HUDEP-2 (cell line): ENCODE measurements at regions not wholly inside any gene's neighbourhood (a gene's known extent, or its start where the extent isn't known, plus 50 kb on each side); places are given as distances from the start of the nearest gene placed in this dataset.

Experiments used
- DNase-seq, 76 experiments: peaks; one replicate each; lab custom pipeline; 2025; ENCODE audit not compliant: unreplicated experiment in 76 of 76; lab: John Stamatoyannopoulos, UW

GRCh38 chr9:8262625-8263622, 463.3 kb upstream of the DMAC1 start:
- no peak for DNase-seq

GRCh38 chr9:8261737-8262136, 462.2 kb upstream of the DMAC1 start:
- no peak for DNase-seq

DNA sequence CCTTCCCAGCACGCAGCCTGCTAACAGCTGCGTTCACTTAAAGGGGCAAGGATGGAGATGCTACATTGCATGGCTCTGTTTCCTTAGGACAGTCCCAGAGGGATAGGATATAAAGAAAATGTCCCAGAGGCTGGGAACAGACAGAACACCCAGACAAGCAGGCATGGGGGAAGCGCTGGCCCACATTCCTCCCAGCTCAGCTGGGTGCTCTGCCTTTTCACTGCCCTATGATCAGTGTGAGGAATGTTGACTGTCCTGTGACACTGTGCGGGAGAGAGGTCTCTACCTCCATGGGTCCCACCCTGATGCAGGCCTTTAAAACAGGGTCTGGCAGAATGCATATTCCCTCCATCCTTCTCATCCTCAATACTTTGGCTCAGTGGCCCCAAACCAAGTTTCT, 459.4 kb upstream of the DMAC1 start:
- DNase-seq, result no peak

- no peak for DNase-seq
Measured at GRCh38 chr9:8256880-8257279, 457.3 kb upstream of the DMAC1 start.

DNA sequence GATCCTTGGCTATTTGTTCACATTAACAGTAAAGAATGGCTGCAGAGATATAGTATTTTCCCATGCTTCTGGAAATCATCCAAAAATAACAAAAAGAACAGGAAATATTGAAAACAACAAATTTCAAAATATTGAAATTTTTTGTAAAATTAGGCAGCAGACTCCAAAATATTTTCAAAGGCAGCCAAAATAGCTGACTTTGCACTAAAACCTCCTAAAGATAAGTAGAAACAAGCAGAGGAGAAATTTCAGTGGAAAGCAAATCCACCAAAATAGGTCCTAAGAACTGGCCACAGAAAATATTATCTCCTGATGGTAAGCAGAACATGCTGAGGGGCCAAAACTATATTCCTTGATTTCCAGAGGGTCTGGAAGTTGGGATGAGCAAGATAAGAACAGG, 456.3 kb upstream of the DMAC1 start:
- no peak for DNase-seq

DNA sequence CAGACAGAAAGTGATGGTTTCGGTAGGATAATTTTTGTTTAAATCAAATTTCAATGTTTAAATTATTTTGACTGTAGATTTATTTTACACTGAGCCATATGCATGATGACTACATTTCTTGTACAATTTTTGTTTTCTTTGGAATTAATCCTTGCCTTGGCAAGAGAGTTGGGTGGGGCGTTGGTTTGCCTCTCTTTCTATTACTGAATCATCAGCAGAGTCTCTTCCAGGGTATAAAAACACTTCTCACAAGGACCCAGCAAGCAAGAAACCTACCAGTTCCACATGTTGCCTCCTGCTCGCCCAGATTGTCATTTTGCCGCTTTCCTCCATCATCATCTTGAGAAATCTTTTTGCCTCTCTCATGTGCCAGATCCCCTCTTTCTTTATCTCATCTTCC, 455.0 kb upstream of the DMAC1 start:
- DNase-seq, result no peak

DNA sequence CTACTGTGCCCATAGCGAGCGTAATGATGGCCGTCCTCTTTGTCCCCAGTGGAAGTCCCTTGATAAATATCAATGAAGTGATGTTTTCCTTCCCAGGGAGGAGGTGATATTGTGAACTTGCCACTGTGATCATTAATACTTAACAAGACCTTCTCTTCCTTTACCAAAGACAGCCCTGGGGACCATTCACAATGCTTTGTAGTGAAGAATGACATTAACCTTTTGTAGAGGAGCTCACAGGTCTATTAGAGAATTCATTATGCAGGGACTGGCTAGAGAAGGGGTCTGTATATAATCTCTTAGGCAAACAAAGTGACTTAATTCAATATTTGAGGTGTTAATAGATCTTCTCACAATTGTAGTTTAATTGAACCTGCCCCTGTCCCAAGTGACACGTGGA, 452.9 kb upstream of the DMAC1 start:
- DNase-seq, result no peak

DNA sequence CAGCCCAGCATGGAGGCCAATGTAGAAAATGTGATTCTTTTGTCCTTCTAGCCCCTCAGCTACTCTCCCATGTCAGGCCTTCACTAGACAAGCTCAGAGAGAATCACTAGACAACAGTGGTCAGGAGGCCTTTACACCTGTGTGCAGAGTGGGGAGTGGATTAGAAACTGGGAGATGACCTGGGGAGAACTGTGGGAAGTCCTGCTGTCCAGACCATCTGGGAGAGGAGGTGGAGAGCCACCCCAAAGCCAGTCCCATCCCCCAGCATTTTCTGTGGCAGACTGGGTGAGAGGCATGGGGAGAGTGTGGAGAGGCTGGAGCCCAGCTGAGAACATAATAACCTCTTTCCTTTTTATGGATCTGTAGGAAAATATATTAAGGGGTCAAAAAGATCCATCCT, 452.0 kb upstream of the DMAC1 start:
- no peak for DNase-seq

DNA sequence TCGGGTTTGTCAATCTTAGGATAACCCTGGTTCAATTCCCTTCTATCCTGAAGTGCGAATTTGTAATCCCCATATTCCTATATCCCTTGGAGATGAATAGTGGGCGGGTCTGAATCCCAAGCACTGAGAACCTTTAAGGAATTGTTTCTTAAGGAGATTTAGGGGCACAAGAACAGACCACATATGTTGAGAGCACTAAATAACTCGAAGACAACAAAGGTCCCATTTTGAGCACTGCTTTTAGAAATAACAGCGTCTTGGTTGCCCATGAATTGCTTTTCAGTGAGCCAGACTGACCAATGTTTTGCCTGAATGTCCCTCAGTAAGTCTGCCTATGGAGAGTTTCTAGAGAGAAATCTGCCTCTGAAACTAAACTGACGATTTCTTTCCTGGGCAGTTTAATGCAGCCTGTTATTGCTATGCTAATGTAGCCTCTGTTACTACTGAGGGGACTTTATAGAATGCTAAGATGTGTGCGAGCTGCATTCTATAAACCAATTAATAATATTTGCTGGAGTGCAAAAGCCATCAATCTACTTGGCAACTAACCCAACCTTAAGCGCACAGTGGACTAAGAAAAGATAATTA, 445.0 kb upstream of the DMAC1 start:
- DNase-seq, result no peak

DNA sequence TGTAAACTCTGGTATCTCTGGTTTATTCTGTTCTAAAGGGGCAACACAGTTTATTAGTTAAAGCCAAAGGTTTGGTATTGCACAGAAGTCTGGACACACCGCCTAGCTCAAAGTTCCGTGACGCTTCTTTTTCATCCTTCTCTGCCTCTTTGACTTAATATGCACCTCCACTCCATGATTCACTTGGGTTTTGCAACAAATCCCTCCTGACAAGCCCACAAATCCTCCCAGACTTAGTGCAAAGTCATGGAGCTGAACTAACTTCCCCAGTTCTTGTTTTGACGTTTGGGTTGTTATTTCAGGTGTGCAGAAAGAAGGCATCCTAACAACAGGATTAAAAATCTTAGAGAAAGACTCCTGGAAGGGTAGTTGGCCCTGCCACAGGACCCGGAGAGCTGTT, 441.6 kb upstream of the DMAC1 start:
- DNase-seq, result no peak

- DNase-seq, result no peak
Measured at GRCh38 chr9:8237096-8237495, 437.5 kb upstream of the DMAC1 start.

DNA sequence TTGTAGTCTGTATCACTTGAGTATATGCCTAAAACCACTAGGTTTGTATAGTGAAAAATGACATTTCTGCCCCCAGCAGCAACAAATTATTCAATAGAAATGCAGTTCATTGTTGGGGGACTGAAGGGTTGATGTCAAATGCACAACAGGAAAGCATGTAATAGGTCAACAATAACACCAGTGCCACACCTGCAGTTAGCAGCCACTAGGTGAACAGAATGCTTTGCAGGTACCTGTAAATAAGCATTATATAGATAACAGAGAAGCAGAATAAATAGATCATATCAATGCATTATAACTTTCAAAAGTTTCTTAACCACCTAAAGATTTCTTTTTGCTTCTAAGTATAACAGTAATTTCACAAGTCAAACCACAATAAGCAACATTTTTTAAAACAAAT, 435.9 kb upstream of the DMAC1 start:
- DNase-seq, result no peak

- DNase-seq, result no peak
Measured at GRCh38 chr9:8234316-8234715, 434.7 kb upstream of the DMAC1 start.

DNA sequence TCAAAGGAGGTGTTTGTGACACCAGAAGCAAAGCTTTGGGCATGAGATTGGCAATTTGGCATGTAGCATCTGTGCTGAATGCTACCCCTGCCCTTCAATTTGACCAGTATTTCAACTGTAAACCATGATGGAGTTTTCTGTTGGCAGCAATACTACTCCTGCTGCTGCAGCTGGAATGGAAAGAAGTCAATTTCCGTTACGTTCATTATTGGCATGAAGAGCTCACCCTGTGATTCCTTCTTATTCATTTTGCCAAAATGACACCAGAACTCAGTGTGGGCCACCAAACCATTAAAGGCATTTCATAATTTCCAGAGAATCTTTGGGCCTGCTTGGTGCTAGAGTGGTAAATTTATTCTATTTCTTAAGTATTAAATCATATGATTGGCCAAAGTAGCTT, 433.1 kb upstream of the DMAC1 start:
- DNase-seq, result no peak

DNA sequence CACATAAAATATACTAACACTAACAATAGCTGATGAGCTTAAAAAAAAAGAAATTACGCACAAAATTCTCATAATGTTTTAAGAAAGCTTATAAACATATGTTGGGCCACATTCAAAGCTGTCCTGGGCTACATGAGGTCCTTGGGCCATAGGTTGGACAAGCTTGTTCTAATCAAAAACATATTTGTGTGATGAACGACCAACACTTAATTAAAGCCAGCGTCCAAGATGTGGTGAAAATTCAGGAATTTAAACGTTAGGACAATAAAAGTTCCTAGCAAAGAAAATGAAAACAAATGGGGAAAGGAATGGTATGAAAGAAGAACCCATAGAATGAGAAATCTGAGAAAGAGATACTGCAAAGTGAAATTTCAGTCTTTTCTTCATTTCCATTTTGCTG, 429.6 kb upstream of the DMAC1 start:
- no peak for DNase-seq

DNA sequence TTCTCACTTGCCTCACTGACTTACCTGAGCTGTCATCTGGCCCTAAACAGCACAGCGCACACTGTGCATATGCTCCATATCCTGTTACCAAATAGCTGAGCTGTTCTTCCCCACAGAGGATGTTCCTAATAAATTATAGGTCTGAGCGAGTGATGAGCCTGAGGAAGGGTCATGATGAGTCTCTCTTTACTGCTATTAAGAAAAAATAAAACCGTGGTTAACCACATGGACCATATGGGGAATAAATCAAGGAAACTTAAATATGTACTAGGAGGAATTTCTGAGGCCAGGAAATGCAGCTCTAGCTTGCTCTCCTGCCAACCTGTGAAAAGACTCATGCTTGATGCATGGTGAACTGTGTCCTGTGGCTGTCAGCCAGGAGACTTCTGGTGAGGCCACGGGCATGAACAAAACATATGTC, 424.8 kb upstream of the DMAC1 start:
- DNase-seq, result no peak

DNA sequence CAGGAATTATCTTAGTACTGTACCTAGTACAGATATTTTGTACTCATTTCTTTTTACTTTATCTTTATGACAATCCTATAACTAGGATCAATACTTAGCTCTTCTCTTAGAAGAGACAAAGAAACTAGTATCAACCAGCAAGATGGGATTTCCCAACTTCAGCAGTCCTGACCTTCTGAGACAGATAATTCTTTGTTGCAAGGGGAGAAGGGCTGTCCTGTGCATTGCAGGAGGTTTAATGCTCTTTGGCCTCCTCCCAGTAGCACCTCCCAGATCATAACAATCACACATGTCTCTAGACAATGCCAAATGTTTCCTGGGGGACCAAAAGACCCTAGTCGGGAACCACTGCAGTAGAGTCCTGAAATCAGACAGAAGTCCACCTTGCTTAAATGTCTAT, 424.3 kb upstream of the DMAC1 start:
- DNase-seq, result no peak

DNA sequence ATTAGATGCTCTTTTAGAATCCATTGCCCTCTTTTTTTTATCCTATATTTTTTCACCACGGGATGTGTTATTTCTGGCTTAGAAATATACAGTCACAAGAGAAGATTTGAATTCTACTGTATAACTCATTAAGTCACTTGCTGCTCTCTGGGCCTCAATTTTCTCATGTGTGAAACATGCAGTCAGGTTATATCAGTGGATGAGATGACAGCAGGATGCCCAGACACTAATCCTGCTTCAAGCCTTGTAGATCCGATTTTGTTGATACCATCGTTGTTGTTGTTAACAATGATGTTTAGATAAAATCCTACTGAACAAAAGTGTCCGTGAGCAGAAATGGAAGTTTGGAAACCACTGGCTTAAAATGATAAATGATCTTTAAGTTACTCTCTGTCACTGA, 421.9 kb upstream of the DMAC1 start:
- no peak for DNase-seq

DNA sequence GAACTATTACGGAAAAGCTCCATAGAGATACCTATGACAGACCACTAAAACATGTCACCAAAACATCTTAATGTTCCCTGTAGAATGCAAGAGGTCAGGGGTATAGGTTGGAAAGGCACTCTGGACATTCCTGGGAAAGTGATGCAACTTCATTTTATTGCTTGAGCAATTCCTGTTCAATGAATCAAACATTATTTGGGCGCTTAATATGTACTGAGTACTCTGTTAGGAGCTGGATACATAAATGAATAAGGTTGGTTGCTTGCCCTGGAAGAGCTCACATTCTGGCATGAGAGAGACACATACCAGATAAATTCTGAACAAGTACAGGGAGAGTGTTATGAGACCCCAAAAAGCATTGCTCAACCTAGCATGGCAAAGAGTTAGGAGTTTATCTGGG, 408.9 kb upstream of the DMAC1 start:
- no peak for DNase-seq

DNA sequence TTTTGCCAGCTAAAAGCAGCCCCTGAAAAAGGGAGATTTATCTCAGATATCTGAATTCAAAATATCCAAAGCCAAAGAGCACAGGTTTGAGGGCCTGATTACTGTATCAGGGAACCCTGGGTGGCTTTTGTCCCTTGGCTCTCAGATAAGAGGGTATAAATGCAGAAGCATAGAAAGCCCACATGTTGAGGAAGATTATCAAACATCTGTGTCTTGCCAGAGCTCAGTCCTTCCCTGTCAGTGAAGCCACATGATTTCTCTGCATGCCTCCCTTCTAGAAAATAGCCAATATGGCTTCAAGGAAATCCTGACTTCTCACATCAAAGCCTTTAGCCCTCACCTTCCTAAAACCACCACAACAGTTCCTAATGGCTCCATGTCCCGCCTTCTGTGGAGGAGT, 408.0 kb upstream of the DMAC1 start:
- no peak for DNase-seq

GRCh38 chr9:8206720-8207119, 407.1 kb upstream of the DMAC1 start:
- DNase-seq, result no peak

GRCh38 chr9:8205576-8205975, 406.0 kb upstream of the DMAC1 start:
- DNase-seq, result no peak
